Astrocyte of the cerebellum (primary cell): ENCODE measurements at regions not wholly inside any gene's neighbourhood (a gene's known extent, or its start where the extent isn't known, plus 50 kb on each side); places are given as distances from the start of the nearest gene placed in this dataset.

ENCODE experiments used
- DNase-seq: peaks from one replicate; pipeline ENCODE4 v3.0.0-alpha.2; 2011; ENCODE audit warnings: low read depth
- H3K4me3 ChIP-seq: 2 replicates; pipeline ENCODE4 v1.5.1; 2011; ENCODE audit warnings: mild to moderate bottlenecking, low read depth, low read length, moderate library complexity
- CTCF ChIP-seq: IDR thresholded peaks from 2 replicates; pipeline ENCODE4 v1.5.1; 2012; ENCODE audit warnings: low read length, low read depth, moderate library complexity, mild to moderate bottlenecking; ENCODE audit errors: missing control alignments
- in situ Hi-C: cut with HindIII; loops from 2 replicates; pipeline ENCODE4 v1.10.0; 2017; ENCODE audit warnings: low sequenced_read_pairs

- in situ Hi-C loops = no loop called here
- DNase-seq = no peak
- TF ChIP-seq CTCF = no peak
- no peak overlapping the region for H3K4me3 ChIP-seq
Observed at GRCh38 chr4:129863206-129863605, 767.3 kb downstream of the C4orf33 start.

- no peak for DNase-seq
- no peak overlapping the region for H3K4me3 ChIP-seq
- no peak for TF ChIP-seq CTCF
- in situ Hi-C loops = no loop called here
Observed at GRCh38 chr4:129883996-129884395, 788.0 kb downstream of the C4orf33 start.

- in situ Hi-C loops = no loop called here
- no peak for DNase-seq
Observed at GRCh38 chr4:129897111-129897510, 801.2 kb downstream of the C4orf33 start.

GRCh38 chr4:129899849-129900248, 803.9 kb downstream of the C4orf33 start:
- H3K4me3 ChIP-seq = no peak overlapping the region
- DNase-seq = no peak
- TF ChIP-seq CTCF = no peak
- in situ Hi-C loops = no loop called here

More at GRCh38 chr4:129897111-129897510, 801.2 kb downstream of the C4orf33 start:
- TF ChIP-seq CTCF = no peak
- no peak overlapping the region for H3K4me3 ChIP-seq

GRCh38 chr4:129900430-129900953, 804.5 kb downstream of the C4orf33 start:
- no peak overlapping the region for H3K4me3 ChIP-seq
- DNase-seq = no peak
- no peak for TF ChIP-seq CTCF
- in situ Hi-C loops = no loop called here

GRCh38 chr4:129901205-129901604, 805.3 kb downstream of the C4orf33 start:
- no peak overlapping the region for H3K4me3 ChIP-seq
- no peak for TF ChIP-seq CTCF
- in situ Hi-C loops = no loop called here
- DNase-seq = no peak

GRCh38 chr4:129903861-129904260, 807.9 kb downstream of the C4orf33 start:
- in situ Hi-C loops = no loop called here
- no peak for DNase-seq
- no peak for TF ChIP-seq CTCF
- no peak overlapping the region for H3K4me3 ChIP-seq
